A549 (cell line): ENCODE measurements at regions not wholly inside any gene's neighbourhood (a gene's known extent, or its start where the extent isn't known, plus 50 kb on each side); places are given as distances from the start of the nearest gene placed in this dataset.

Source experiments
- ATAC-seq, 2 experiments: fragments of 200-7000 bp in 1 of 2; fragments of >200 bp in 1 of 2; cut with Nextera tagmentation in 1 of 2; cut with Tn5 transposase in 1 of 2; 3 replicates each; pipeline versions ENCODE4 v1.8.0 to v1.9.1; 2018 to 2020; ENCODE audit warnings: mild to moderate bottlenecking in 1 of 2, moderate library complexity in 1 of 2
- CTCF ChIA-PET: fragments of 300-600 bp; sonication (Branson Sonifier 250); formaldehyde crosslinking; extraction: SDS; loops from one replicate; lab custom pipeline; 2021; ENCODE audit warnings: antibody characterized with exemption, inconsistent platforms; lab: Yijun Ruan, JAX
- POLR2A ChIA-PET: fragments of 350-600 bp; formaldehyde crosslinking; extraction: SDS; loops from one replicate; lab custom pipeline; 2021; ENCODE audit warnings: antibody characterized with exemption, inconsistent platforms; lab: Yijun Ruan, JAX
- DNase-seq, 2 experiments: peaks; one replicate each; pipeline versions ENCODE4 v3.0.0 to v3.0.0-alpha.2; 2011 to 2016; ENCODE audit warnings: low read depth in 1 of 2, low spot score in 1 of 2
- FAIRE-seq: peaks from 2 replicates; lab custom pipeline; 2011; peaks lifted over from hg19 to GRCh38; lab: Jason Lieb, UNC
- H3K27ac ChIP-seq, 2 experiments: fragments of >200 bp; sonication (Bioruptor Twin); formaldehyde crosslinking; 3 replicates each; pipeline ENCODE4 v1.5.1; 2016 to 2017
- H3K4me1 ChIP-seq: fragments of >200 bp; sonication (Bioruptor Twin); formaldehyde crosslinking; 3 replicates; pipeline ENCODE4 v1.6.1; 2016
- H3K4me2 ChIP-seq: fragments of >200 bp; sonication (Bioruptor Twin); formaldehyde crosslinking; 3 replicates; pipeline ENCODE4 v1.6.1; 2016
- H3K4me3 ChIP-seq: fragments of >200 bp; sonication (Bioruptor Twin); formaldehyde crosslinking; 3 replicates; pipeline ENCODE4 v1.5.1; 2016
- H3K9me3 ChIP-seq: fragments of >200 bp; sonication (Bioruptor Twin); formaldehyde crosslinking; 3 replicates; pipeline ENCODE4 v1.6.1; 2016
- CEBPB ChIP-seq, 2 experiments: fragments of >200 bp in 1 of 2; sonication (Bioruptor Twin) in 1 of 2; formaldehyde crosslinking in 1 of 2; IDR thresholded peaks; 2 replicates each; pipeline ENCODE4 v1.6.1; 2012 to 2016
- CHD2 ChIP-seq: fragments of 150-350 bp; IDR thresholded peaks from 2 replicates; pipeline ENCODE4 v1.6.1; 2014; ENCODE audit warnings: low read length; ENCODE audit not compliant: partially characterized antibody
- CHD4 ChIP-seq: fragments of 200-600 bp; sonication (generic); IDR thresholded peaks from 2 replicates; pipeline ENCODE4 v1.6.1; 2016; ENCODE audit warnings: antibody characterized with exemption, mild to moderate bottlenecking, borderline replicate concordance
- EHF ChIP-seq: fragments of 250-450 bp; sonication (Bioruptor Pico); IDR thresholded peaks from 2 replicates; pipeline ENCODE4 v1.5.0; 2020; ENCODE audit warnings: mild to moderate bottlenecking
- EHMT2 ChIP-seq: fragments of 200-600 bp; sonication (generic); IDR thresholded peaks from 2 replicates; pipeline ENCODE4 v1.6.1; 2016; ENCODE audit warnings: antibody characterized with exemption, low read depth, mild to moderate bottlenecking, moderate library complexity
- EP300 ChIP-seq, 2 experiments: fragments of >200 bp; sonication (Bioruptor Twin); formaldehyde crosslinking; IDR thresholded peaks; 2 replicates in 1 of 2; 3 replicates in 1 of 2; pipeline ENCODE4 v1.6.1; 2016 to 2017
- FOSB ChIP-seq: fragments of 250-450 bp; sonication (Bioruptor Pico); IDR thresholded peaks from 2 replicates; pipeline ENCODE4 v1.5.0; 2020; ENCODE audit warnings: mild to moderate bottlenecking, moderate library complexity
- FOXS1 ChIP-seq: fragments of 250-450 bp; sonication (Bioruptor Pico); IDR thresholded peaks from 2 replicates; pipeline ENCODE4 v1.5.0; 2020; ENCODE audit warnings: mild to moderate bottlenecking, moderate library complexity
- HDAC2 ChIP-seq: fragments of 200-600 bp; sonication (generic); IDR thresholded peaks from 2 replicates; pipeline ENCODE4 v1.6.1; 2016
- HEYL ChIP-seq: fragments of 250-450 bp; sonication (Bioruptor Pico); IDR thresholded peaks from 2 replicates; pipeline ENCODE4 v1.8.0; 2021; ENCODE audit warnings: mild to moderate bottlenecking, moderate library complexity
- NPAS2 ChIP-seq: fragments of 250-450 bp; sonication (Bioruptor Pico); IDR thresholded peaks from 2 replicates; pipeline ENCODE4 v1.8.0; 2022; ENCODE audit warnings: mild to moderate bottlenecking, moderate library complexity, borderline replicate concordance
- RFX5 ChIP-seq: fragments of 450-650 bp; IDR thresholded peaks from 2 replicates; pipeline ENCODE4 v1.7.1; 2014; ENCODE audit warnings: antibody characterized with exemption, mild to moderate bottlenecking, moderate library complexity
- SREBF2 ChIP-seq: fragments of 450-650 bp; IDR thresholded peaks from 2 replicates; pipeline ENCODE4 v1.6.1; 2014; ENCODE audit warnings: mild to moderate bottlenecking, moderate library complexity
- TP53 ChIP-seq: fragments of 250-450 bp; sonication (Bioruptor Pico); IDR thresholded peaks from 2 replicates; pipeline ENCODE4 v1.5.0; 2021; ENCODE audit warnings: mild to moderate bottlenecking, moderate library complexity
- ZC3H11A ChIP-seq: fragments of 450-650 bp; IDR thresholded peaks from 2 replicates; pipeline ENCODE4 v1.6.1; 2014; ENCODE audit warnings: antibody characterized with exemption, mild to moderate bottlenecking
- WGBS: methylation state at CpG from one replicate; pipeline ENCODE4 v1.1.6; 2017; ENCODE audit errors: missing lambda C conversion rate; 5-methylcytosine and 5-hydroxymethylcytosine counted together
- TF ChIP-seq, protein P1 (sequence below): IDR thresholded peaks from 2 replicates; pipeline ENCODE4 v1.6.1; 2012; ENCODE audit warnings: low read depth, borderline replicate concordance
- TF ChIP-seq, protein P2 (sequence below): IDR thresholded peaks from 2 replicates; pipeline ENCODE4 v1.6.1; 2012
- TF ChIP-seq, protein P3 (sequence below): fragments of 200-600 bp; sonication (generic); IDR thresholded peaks from 2 replicates; pipeline ENCODE4 v1.6.1; 2016; ENCODE audit warnings: antibody characterized with exemption, mild to moderate bottlenecking, moderate library complexity
- TF ChIP-seq, protein P4 (sequence below): fragments of >200 bp; sonication (Bioruptor Twin); formaldehyde crosslinking; IDR thresholded peaks from 3 replicates; pipeline ENCODE4 v1.5.1; 2016
- TF ChIP-seq, protein P5 (sequence below): fragments of >200 bp; sonication (Bioruptor Twin); formaldehyde crosslinking; IDR thresholded peaks from 3 replicates; pipeline ENCODE4 v1.6.1; 2016

DNA sequence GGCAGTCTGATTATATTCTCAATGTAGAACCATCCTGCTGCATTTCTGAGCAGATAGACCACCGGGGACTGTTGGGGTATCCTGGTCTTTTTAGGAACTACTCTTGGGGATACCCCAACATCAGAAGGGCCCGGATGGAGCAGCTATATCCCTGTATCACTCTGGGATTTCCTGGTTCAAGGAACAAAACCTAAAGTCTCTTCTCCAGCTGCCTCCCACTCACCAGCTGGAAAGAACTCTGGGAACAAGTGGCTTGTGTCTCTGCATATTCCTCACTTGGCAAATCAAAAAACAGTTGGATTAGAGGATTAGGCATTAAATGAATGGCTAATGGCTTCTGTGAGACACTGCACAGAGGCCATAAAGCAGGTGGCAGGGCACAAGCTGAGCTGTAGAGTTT lies 62.3 kb upstream of the HS3ST2 start:
- no peaks in the 10 kb centered on the region for H3K9me3 ChIP-seq
- no peak for TF ChIP-seq SREBF2
- TF ChIP-seq, protein P1, sequence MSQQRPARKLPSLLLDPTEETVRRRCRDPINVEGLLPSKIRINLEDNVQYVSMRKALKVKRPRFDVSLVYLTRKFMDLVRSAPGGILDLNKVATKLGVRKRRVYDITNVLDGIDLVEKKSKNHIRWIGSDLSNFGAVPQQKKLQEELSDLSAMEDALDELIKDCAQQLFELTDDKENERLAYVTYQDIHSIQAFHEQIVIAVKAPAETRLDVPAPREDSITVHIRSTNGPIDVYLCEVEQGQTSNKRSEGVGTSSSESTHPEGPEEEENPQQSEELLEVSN: no peak
- no peak for TF ChIP-seq ZC3H11A
- TF ChIP-seq FOSB (CRISPR knock-in tag): no peak
- TF ChIP-seq, protein P2, sequence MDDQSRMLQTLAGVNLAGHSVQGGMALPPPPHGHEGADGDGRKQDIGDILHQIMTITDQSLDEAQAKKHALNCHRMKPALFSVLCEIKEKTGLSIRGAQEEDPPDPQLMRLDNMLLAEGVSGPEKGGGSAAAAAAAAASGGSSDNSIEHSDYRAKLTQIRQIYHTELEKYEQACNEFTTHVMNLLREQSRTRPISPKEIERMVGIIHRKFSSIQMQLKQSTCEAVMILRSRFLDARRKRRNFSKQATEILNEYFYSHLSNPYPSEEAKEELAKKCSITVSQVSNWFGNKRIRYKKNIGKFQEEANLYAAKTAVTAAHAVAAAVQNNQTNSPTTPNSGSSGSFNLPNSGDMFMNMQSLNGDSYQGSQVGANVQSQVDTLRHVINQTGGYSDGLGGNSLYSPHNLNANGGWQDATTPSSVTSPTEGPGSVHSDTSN: no peak
- TF ChIP-seq FOXS1 (CRISPR knock-in tag): no peak
- TF ChIP-seq, protein P3, sequence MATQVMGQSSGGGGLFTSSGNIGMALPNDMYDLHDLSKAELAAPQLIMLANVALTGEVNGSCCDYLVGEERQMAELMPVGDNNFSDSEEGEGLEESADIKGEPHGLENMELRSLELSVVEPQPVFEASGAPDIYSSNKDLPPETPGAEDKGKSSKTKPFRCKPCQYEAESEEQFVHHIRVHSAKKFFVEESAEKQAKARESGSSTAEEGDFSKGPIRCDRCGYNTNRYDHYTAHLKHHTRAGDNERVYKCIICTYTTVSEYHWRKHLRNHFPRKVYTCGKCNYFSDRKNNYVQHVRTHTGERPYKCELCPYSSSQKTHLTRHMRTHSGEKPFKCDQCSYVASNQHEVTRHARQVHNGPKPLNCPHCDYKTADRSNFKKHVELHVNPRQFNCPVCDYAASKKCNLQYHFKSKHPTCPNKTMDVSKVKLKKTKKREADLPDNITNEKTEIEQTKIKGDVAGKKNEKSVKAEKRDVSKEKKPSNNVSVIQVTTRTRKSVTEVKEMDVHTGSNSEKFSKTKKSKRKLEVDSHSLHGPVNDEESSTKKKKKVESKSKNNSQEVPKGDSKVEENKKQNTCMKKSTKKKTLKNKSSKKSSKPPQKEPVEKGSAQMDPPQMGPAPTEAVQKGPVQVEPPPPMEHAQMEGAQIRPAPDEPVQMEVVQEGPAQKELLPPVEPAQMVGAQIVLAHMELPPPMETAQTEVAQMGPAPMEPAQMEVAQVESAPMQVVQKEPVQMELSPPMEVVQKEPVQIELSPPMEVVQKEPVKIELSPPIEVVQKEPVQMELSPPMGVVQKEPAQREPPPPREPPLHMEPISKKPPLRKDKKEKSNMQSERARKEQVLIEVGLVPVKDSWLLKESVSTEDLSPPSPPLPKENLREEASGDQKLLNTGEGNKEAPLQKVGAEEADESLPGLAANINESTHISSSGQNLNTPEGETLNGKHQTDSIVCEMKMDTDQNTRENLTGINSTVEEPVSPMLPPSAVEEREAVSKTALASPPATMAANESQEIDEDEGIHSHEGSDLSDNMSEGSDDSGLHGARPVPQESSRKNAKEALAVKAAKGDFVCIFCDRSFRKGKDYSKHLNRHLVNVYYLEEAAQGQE: no peak
- no peak for TF ChIP-seq NPAS2 (CRISPR knock-in tag)
- TF ChIP-seq EP300 (IDR thresholded peaks at IDR 0.05): no peak
- no peak overlapping the region for H3K4me3 ChIP-seq
- FAIRE-seq (no peak), ATAC-seq (no peak), DNase-seq (no peak)
- H3K4me2 ChIP-seq: no peak overlapping the region
- 0% methylated on average over 2 of the region's 2 CpGs for WGBS
- H3K27ac ChIP-seq: no peak overlapping the region
- ChIA-PET POLR2A (no interaction called here), CTCF (no interaction called here)
- H3K4me1 ChIP-seq: no peaks in the 10 kb centered on the region

DNA sequence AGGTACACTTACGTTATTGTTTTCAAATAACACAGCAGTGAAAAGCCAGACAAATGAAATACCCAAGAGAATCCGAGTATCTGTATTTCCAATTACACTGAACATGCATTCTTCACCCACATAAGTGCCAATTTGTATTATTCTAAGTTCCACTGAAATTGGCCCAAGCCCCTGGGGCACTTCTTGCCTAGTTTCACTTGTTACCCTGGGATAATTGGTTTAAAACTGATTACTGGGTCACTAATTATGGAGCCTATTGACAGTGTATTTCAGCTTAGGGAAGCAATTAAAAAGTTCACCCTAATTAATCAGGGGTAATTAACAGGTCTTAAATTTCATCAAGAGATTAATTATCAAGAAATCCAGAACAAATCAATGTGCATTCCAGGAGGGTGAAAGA lies 60.5 kb upstream of the HS3ST2 start:
- DNase-seq (no peak), ATAC-seq (no peak), FAIRE-seq (no peak)
- no peak overlapping the region for H3K4me2 ChIP-seq
- 4% methylated on average over 2 of the region's 2 CpGs for WGBS
- TF ChIP-seq CEBPB (IDR thresholded peaks at IDR 0.05) (no peak), HEYL (CRISPR knock-in tag) (no peak), EHF (CRISPR knock-in tag) (no peak), EHMT2 (no peak), RFX5 (no peak), ZC3H11A (no peak), SREBF2 (no peak), CHD2 (no peak), CHD4 (no peak), NPAS2 (CRISPR knock-in tag) (no peak), HDAC2 (no peak), TP53 (CRISPR knock-in tag) (no peak)
- TF ChIP-seq, protein P4, sequence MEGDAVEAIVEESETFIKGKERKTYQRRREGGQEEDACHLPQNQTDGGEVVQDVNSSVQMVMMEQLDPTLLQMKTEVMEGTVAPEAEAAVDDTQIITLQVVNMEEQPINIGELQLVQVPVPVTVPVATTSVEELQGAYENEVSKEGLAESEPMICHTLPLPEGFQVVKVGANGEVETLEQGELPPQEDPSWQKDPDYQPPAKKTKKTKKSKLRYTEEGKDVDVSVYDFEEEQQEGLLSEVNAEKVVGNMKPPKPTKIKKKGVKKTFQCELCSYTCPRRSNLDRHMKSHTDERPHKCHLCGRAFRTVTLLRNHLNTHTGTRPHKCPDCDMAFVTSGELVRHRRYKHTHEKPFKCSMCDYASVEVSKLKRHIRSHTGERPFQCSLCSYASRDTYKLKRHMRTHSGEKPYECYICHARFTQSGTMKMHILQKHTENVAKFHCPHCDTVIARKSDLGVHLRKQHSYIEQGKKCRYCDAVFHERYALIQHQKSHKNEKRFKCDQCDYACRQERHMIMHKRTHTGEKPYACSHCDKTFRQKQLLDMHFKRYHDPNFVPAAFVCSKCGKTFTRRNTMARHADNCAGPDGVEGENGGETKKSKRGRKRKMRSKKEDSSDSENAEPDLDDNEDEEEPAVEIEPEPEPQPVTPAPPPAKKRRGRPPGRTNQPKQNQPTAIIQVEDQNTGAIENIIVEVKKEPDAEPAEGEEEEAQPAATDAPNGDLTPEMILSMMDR: no peak
- TF ChIP-seq, protein P5, sequence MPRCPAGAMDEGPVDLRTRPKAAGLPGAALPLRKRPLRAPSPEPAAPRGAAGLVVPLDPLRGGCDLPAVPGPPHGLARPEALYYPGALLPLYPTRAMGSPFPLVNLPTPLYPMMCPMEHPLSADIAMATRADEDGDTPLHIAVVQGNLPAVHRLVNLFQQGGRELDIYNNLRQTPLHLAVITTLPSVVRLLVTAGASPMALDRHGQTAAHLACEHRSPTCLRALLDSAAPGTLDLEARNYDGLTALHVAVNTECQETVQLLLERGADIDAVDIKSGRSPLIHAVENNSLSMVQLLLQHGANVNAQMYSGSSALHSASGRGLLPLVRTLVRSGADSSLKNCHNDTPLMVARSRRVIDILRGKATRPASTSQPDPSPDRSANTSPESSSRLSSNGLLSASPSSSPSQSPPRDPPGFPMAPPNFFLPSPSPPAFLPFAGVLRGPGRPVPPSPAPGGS: no peak
- no peaks in the 10 kb centered on the region for H3K4me1 ChIP-seq
- CTCF ChIA-PET: no interaction called here
- H3K4me3 ChIP-seq: no peak overlapping the region
- POLR2A ChIA-PET: no interaction called here
- no peaks in the 10 kb centered on the region for H3K9me3 ChIP-seq
- no peak overlapping the region for H3K27ac ChIP-seq
